Lower leg skin (tissue), 3 donors: ENCODE measurements at regions not wholly inside any gene's neighbourhood (a gene's known extent, or its start where the extent isn't known, plus 50 kb on each side); places are given as distances from the start of the nearest gene placed in this dataset.

Source experiments
- POLR2A ChIP-seq, 2 donors: fragments of 450-650 bp; IDR thresholded peaks; one replicate each; pipeline ENCODE4 v1.6.1; 2016 to 2017; ENCODE audit warnings: antibody characterized with exemption in 2 of 2, mild to moderate bottlenecking in 1 of 2, moderate library complexity in 1 of 2
- TF ChIP-seq, protein P1 (sequence below), 3 donors: fragments of 450-650 bp; IDR thresholded peaks; one replicate each; pipeline ENCODE4 v1.5.1; 2016; ENCODE audit warnings: antibody characterized with exemption in 3 of 3, mild to moderate bottlenecking in 3 of 3, moderate library complexity in 2 of 3

DNA sequence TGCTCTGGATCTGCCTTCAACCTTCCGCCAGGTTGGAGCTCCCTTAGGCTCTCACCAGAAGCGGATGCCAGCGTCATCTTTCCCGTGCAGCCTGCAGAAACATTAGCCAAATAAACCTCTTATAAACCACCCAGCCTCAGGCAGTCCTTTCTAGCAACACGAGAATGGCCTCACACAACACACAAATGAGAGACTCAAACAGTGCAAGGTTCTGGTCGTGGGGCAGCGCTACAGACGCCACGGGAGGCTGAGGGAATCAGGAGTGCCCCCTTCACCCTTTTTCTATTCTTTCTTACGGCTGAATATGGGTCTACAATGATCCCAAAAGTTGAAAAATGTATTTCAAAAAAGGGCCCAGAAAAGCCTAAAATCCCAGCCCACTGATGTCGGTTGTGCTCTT is 96.4 kb downstream of the FOXL3 start:
- TF ChIP-seq, protein P1, sequence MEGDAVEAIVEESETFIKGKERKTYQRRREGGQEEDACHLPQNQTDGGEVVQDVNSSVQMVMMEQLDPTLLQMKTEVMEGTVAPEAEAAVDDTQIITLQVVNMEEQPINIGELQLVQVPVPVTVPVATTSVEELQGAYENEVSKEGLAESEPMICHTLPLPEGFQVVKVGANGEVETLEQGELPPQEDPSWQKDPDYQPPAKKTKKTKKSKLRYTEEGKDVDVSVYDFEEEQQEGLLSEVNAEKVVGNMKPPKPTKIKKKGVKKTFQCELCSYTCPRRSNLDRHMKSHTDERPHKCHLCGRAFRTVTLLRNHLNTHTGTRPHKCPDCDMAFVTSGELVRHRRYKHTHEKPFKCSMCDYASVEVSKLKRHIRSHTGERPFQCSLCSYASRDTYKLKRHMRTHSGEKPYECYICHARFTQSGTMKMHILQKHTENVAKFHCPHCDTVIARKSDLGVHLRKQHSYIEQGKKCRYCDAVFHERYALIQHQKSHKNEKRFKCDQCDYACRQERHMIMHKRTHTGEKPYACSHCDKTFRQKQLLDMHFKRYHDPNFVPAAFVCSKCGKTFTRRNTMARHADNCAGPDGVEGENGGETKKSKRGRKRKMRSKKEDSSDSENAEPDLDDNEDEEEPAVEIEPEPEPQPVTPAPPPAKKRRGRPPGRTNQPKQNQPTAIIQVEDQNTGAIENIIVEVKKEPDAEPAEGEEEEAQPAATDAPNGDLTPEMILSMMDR (IDR thresholded peaks at IDR 0.05) = no peak
- no peak for TF ChIP-seq POLR2A (IDR thresholded peaks at IDR 0.05)
